ENCODE measurements at regions not wholly inside any gene's neighbourhood (a gene's known extent, or its start where the extent isn't known, plus 50 kb on each side); places are given as distances from the start of the nearest gene placed in this dataset.

- Histone ChIP-seq H3K4me1 (ENCODE audit: insufficient read depth, low read length, severe bottlenecking) (no peaks in the 10 kb centered on the region), H3K27ac (ENCODE audit: low read depth, low read length, poor library complexity, severe bottlenecking) (no peak overlapping the region), H4K20me1 (ENCODE audit: insufficient read depth, low read length) (no peaks in the 10 kb centered on the region), H3K9me2 (ENCODE audit: low read depth, low read length) (no peaks in the 10 kb centered on the region), H3K36me3 (ENCODE audit: insufficient read depth, low read length) (no peaks in the 10 kb centered on the region), H3F3A (ENCODE audit: insufficient read depth, low read length) (no peaks in the 10 kb centered on the region), H3K79me2 (ENCODE audit: insufficient read depth, low read length) (no peaks in the 10 kb centered on the region), H3K9ac (ENCODE audit: low read length) (no peak overlapping the region), H3K4me3 (ENCODE audit: low read depth, low read length, poor library complexity, severe bottlenecking) (no peak overlapping the region), H2AFZ (ENCODE audit: low read length) (no peak overlapping the region), H3K27me3 (ENCODE audit: insufficient read depth, low read length) (no peaks in the 10 kb centered on the region), H3K9me3 (ENCODE audit: low read length) (no peaks in the 10 kb centered on the region), H3K4me2 (ENCODE audit: low read length) (no peak overlapping the region)
- TF ChIP-seq CTCF (IDR thresholded peaks at IDR 0.05; ENCODE audit: low read length) (no peak), EZH2 (IDR thresholded peaks at IDR 0.05; ENCODE audit: borderline replicate concordance, low read length) (no peak)
Measured at GRCh38 chr3:73939985-73940384, 315.2 kb upstream of the PDZRN3 start.

- no peak overlapping the region for H3K27ac ChIP-seq (ENCODE audit: low read depth, low read length, poor library complexity, severe bottlenecking)
- H2AFZ ChIP-seq (ENCODE audit: low read length), result no peak overlapping the region
- H3K9me2 ChIP-seq (ENCODE audit: low read depth, low read length), result no peaks in the 10 kb centered on the region
- no peak overlapping the region for H3K4me3 ChIP-seq (ENCODE audit: low read depth, low read length, poor library complexity, severe bottlenecking)
- H3F3A ChIP-seq (ENCODE audit: insufficient read depth, low read length), result no peaks in the 10 kb centered on the region
- H3K4me1 ChIP-seq (ENCODE audit: insufficient read depth, low read length, severe bottlenecking), result no peaks in the 10 kb centered on the region
- H4K20me1 ChIP-seq (ENCODE audit: insufficient read depth, low read length), result no peaks in the 10 kb centered on the region
- H3K4me2 ChIP-seq (ENCODE audit: low read length), result no peak overlapping the region
- H3K27me3 ChIP-seq (ENCODE audit: insufficient read depth, low read length), result no peaks in the 10 kb centered on the region
- H3K79me2 ChIP-seq (ENCODE audit: insufficient read depth, low read length), result no peaks in the 10 kb centered on the region
- TF ChIP-seq EZH2 (IDR thresholded peaks at IDR 0.05; ENCODE audit: borderline replicate concordance, low read length), result no peak
- TF ChIP-seq CTCF (IDR thresholded peaks at IDR 0.05; ENCODE audit: low read length), result no peak
- H3K9ac ChIP-seq (ENCODE audit: low read length), result no peak overlapping the region
- no peaks in the 10 kb centered on the region for H3K9me3 ChIP-seq (ENCODE audit: low read length)
- H3K36me3 ChIP-seq (ENCODE audit: insufficient read depth, low read length), result no peaks in the 10 kb centered on the region
Measured at GRCh38 chr3:73933585-73933984, 308.8 kb upstream of the PDZRN3 start.

- H4K20me1 ChIP-seq (ENCODE audit: insufficient read depth, low read length), result no peaks in the 10 kb centered on the region
- H3K4me1 ChIP-seq (ENCODE audit: insufficient read depth, low read length, severe bottlenecking), result no peaks in the 10 kb centered on the region
- no peak for TF ChIP-seq EZH2 (IDR thresholded peaks at IDR 0.05; ENCODE audit: borderline replicate concordance, low read length)
- TF ChIP-seq CTCF (IDR thresholded peaks at IDR 0.05; ENCODE audit: low read length), result no peak
- no peak overlapping the region for H3K4me2 ChIP-seq (ENCODE audit: low read length)
- H3K79me2 ChIP-seq (ENCODE audit: insufficient read depth, low read length), result no peaks in the 10 kb centered on the region
- no peak overlapping the region for H3K9ac ChIP-seq (ENCODE audit: low read length)
- H3K9me2 ChIP-seq (ENCODE audit: low read depth, low read length), result no peaks in the 10 kb centered on the region
- H3K9me3 ChIP-seq (ENCODE audit: low read length), result no peaks in the 10 kb centered on the region
- no peak overlapping the region for H2AFZ ChIP-seq (ENCODE audit: low read length)
- H3K4me3 ChIP-seq (ENCODE audit: low read depth, low read length, poor library complexity, severe bottlenecking), result no peak overlapping the region
- H3K27ac ChIP-seq (ENCODE audit: low read depth, low read length, poor library complexity, severe bottlenecking), result no peak overlapping the region
- H3K27me3 ChIP-seq (ENCODE audit: insufficient read depth, low read length), result no peaks in the 10 kb centered on the region
- H3K36me3 ChIP-seq (ENCODE audit: insufficient read depth, low read length), result no peaks in the 10 kb centered on the region
- no peaks in the 10 kb centered on the region for H3F3A ChIP-seq (ENCODE audit: insufficient read depth, low read length)
Measured at GRCh38 chr3:73927203-73927570, 302.4 kb upstream of the PDZRN3 start.
